HG03060 (cell line): ENCODE measurements at regions not wholly inside any gene's neighbourhood (a gene's known extent, or its start where the extent isn't known, plus 50 kb on each side); places are given as distances from the start of the nearest gene placed in this dataset.
A peak's percentile ranks its signal among the peaks of the same experiment; 100 is the strongest.
"Not testable (repeated sequence)": the region's sequence is repeated elsewhere in the genome, so short reads cannot be mapped to it uniquely, and the experiment has no call there.

ENCODE experiments used
- ATAC-seq: cut with Tn5 transposase; IDR thresholded peaks from one replicate; pipeline ENCODE4 v1.9.1; 2021; ENCODE audit warnings: low read depth, moderate number of reproducible peaks; ENCODE audit not compliant: unreplicated experiment

DNA sequence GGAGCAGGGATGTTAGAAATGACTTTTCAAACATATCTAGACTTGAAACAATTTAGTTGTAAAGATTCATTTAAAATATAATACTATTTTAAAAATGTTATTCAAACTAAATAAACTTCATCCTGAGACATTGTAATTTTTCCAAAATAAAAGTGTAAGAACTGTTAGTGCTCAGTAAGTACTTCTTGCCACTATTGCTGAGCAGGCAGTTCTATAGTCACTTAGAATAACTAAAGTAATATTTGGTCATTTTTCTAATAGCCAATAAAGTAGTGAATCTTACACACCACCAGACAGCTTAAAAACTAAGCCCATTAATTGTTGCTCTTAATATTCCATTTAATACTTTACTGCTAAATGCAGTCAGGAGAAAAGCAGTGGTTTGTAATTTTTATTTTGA, 1120.0 kb upstream of the CDH10 start:
- ATAC-seq = no peak

DNA sequence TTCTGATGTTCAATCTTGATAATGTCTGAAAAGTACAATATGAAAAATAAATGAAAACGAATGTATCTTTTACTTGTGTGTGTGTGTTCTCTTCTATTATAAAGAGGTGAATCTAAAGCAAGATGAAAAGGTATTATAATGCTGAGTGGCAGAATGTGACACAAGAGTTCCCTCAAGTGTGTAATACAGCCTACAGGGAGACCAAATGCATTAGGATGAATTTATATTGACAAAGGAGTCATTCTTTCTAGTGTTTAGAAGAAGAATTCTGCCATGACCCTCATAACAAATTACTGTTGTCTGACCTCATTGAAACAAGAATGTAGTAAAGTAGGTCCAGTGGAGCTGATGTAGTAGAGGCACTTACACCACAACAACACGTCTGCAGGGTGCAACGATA, 1119.0 kb upstream of the CDH10 start:
- no peak for ATAC-seq

GRCh38 chr5:25754895-25755294, 1110.1 kb upstream of the CDH10 start:
- ATAC-seq = no peak

- ATAC-seq = no peak
Observed at GRCh38 chr5:25744908-25745307, 1100.1 kb upstream of the CDH10 start.

GRCh38 chr5:25716680-25717079, 1071.9 kb upstream of the CDH10 start:
- ATAC-seq = no peak

- no peak for ATAC-seq
Observed at GRCh38 chr5:25713259-25713658, 1068.5 kb upstream of the CDH10 start.

DNA sequence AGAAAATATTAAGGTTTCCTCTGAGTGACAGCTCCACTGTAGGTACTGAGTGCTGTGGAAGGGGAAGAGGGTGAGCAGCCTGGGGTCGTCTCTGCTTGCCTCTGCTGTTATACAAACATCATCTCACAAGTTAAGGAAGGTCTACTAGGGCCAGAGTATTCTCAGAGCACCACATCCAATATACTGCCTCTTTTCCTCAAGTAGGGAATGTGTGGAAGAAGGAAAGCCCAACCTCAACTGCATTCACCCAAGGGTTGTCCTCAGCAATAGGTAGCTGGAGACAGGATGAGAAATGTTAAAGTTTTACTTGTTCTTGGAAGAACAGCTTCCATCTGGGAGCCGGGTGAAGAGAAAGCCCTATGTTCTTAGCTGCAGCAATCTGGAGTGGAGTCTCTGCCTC, 1062.3 kb upstream of the CDH10 start:
- no peak for ATAC-seq

- no peak for ATAC-seq
Observed at GRCh38 chr5:25701936-25702335, 1057.2 kb upstream of the CDH10 start.

DNA sequence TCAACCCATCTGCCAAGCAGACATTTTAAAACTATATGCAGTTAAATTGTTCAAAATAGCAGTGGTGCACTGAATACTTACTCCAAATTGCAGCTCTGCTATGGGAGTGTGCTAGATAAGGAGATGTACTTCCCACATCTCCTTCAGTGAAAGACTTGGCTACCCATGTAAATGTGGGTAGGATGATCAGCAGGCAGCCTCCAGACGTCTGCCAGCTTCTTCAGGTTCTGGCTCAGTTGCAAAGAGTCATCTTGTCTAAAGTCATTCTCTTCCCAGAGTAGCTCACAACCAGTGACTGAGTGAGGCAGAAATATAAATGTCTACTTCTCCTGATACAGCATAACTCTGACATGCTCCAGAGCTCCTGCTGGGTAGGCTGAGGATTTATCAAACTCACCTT, 1050.0 kb upstream of the CDH10 start:
- no peak for ATAC-seq

DNA sequence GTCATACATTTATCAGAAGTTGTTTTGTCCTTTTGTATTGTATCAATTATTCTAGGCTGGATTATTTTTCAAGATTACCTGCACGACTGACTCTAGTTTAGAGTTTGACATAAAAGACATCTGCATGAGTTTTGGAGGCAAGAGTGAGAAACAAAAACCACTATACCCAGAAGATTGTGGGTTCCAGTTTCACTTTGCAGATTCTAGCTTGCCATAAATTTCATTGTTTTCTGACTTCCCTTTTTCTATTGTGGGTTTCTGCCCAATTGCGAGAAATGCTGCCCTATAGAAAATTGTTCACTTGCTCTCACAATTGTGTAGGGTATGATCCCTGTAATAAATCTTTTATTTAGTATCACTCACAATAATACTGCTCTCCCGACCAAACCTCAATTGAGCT, 1043.4 kb upstream of the CDH10 start:
- peak; percentile 55 for ATAC-seq

DNA sequence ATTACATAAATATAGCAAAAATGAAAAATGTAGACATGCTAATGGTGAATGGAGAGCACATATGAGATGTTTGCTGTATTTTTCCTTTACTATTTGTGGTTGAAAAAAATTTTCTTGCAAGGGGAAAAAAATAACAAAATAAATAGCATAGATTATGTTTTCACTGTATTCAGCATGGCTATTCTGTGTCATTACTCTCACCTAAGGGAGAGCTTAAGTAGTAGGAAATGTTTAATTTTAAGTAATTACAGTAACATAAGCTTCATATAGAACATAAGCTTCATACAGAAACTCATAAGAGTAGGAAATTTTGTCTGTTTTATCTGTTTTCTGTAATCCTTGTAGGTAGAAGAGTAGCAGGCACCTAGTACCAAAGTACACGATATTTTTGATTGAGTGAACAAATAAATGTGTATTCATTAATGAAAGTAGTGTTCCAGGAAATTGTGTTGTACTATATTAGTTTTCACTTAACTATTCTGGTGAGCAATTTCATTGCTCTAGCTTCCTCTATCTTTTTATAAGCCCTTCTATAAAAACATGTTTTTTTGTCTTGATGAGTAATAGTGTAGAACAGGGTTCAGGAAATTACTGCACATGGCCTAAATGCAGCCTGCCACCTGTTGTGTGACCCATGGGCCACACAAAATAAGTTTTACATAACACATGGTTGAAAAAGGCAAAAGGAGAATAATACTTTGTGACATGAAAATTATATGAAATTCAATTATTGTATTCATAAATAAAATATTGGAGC, 1025.0 kb upstream of the CDH10 start:
- ATAC-seq = no peak

GRCh38 chr5:25662610-25663009, 1017.8 kb upstream of the CDH10 start:
- no peak for ATAC-seq

DNA sequence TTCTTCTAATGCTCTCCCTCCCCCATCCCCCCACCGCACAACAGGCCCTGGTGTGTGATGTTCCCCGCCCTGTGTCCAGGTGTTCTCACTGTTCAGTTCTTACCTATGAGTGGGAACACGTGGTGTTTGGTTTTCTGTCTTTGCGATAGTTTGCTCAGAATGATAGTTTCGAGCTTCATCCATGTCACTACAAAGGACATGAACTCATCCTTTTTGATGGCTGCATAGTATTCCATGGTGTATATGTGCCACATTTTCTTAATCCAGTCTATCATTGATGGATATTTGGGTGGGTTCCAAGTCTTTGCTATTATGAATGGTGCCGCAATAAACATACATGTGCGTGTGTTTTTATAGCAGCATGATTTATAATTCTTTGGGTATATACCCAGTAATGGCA, 1005.5 kb upstream of the CDH10 start:
- ATAC-seq = not testable (repeated sequence)

DNA sequence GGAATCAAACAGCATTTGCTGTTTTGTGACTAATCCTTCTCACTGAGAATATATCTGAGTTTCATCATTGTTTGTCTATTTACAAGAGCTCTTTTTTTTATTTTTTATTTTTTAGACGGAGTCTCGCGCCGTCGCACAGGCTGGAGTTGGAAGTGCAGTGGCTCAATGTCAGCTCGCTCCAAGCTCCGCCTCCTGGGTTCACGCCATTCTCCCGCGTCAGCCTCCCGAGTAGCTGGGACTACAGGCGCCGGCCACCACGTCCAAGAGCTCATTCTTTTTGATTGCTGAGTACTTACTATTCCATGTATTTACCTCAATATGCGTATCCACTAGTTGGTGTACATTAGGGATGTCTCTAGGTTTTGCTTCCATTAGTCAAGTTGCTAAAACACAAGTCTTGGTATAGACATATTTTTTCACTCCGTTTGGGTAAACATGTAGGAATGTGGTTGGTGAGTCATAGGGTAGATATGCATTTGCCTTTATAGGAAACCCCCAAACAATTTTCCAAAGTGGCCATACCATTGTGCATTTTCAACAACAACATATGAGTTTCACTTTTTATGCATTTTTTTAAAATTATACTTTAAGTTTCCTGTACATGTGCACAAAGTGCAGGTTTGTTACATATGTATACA, 1005.0 kb upstream of the CDH10 start:
- ATAC-seq = no peak

GRCh38 chr5:25646421-25647341, 1001.9 kb upstream of the CDH10 start:
- no peak for ATAC-seq

DNA sequence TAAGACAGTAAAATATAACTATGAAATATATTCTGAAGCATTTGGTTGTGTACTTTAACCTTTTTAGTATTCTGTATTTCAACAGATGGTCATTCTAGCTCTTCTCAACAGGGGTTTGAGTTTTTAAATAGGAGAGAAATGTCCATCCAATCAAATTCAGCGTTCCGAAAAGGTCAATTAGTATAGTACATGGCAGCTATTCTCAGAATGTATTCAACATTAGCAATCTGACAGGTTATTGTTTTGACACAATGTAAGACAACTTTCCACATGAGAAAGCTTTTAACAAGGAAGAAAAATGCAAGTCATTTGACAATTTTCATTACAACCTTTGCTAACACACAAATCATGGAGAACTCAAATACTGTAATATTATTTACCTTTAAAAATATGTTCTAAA, 996.3 kb upstream of the CDH10 start:
- ATAC-seq = no peak

DNA sequence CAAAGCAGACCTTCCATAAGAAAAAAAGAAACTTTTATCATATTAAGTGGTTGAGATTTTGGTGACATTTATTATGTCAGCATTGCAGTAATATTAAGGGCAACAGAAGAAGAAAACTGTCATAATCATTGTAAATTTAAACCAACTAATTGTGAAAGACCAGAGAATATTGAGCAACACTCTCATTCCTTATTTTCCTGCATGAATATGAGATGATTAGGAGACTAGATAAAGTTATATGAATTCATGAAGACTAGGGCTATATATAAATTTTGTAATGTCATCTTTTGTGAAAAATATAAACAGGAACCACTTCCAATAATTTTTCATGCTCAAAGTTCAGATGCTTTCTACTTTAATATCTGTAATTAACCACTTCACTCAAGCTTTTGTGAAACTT, 974.5 kb upstream of the CDH10 start:
- ATAC-seq = no peak

- ATAC-seq = no peak
Observed at GRCh38 chr5:25618821-25619220, 974.0 kb upstream of the CDH10 start.

DNA sequence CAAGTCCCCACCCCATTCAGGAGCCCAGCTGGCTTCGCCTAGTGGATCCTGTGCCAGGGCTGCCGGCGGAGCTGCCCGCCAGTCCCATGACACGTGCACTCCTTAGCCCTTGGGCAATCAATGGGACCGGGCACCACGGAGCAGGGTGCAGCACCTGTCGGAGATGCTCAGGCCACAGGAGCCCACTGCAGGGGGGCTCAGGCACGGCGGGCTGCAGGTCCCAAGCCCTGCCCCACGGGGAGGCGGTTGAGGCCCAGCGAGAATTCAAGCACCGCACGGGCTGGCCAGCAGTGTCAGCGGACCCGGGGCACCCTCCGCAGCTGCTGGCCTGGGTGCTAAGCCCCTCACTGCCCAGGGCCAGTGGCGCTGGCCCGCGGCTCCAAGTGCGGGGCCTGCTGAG, 969.7 kb upstream of the CDH10 start:
- ATAC-seq = no peak

- no peak for ATAC-seq
Observed at GRCh38 chr5:25604681-25605080, 959.9 kb upstream of the CDH10 start.

- ATAC-seq = no peak
Observed at GRCh38 chr5:25579111-25579510, 934.3 kb upstream of the CDH10 start.
